GM12878 (cell line): ENCODE measurements at regions not wholly inside any gene's neighbourhood (a gene's known extent, or its start where the extent isn't known, plus 50 kb on each side); places are given as distances from the start of the nearest gene placed in this dataset.

Source experiments
- CBX5 ChIP-seq: sonication (generic); IDR thresholded peaks from 2 replicates; pipeline ENCODE4 v1.6.1; 2016; ENCODE audit warnings: low read depth, moderate library complexity, mild to moderate bottlenecking, inconsistent platforms
- CEBPB ChIP-seq, 2 experiments: fragments of 150-350 bp in 1 of 2; IDR thresholded peaks; 2 replicates each; pipeline ENCODE4 v1.6.1; 2012 to 2014; ENCODE audit warnings: low read depth in 2 of 2, low read length in 2 of 2, borderline replicate concordance in 1 of 2, inconsistent platforms in 1 of 2
- CREB1 ChIP-seq: IDR thresholded peaks from 2 replicates; pipeline ENCODE4 v1.6.1; 2012; ENCODE audit warnings: low read depth, mild to moderate bottlenecking, inconsistent platforms
- IKZF1 ChIP-seq: fragments of 450-650 bp; conservative IDR thresholded peaks from 2 replicates; pipeline ENCODE4 v1.6.1; 2017; ENCODE audit warnings: antibody characterized with exemption, mild to moderate bottlenecking
- IKZF2 ChIP-seq, 2 experiments: fragments of 450-650 bp; IDR thresholded peaks; 2 replicates each; pipeline ENCODE4 v1.6.1; 2017; ENCODE audit warnings: mild to moderate bottlenecking in 2 of 2, moderate library complexity in 2 of 2
- MEF2A ChIP-seq: IDR thresholded peaks from 2 replicates; pipeline ENCODE4 v1.6.1; 2011; ENCODE audit warnings: low read depth, mild to moderate bottlenecking, low read length, moderate library complexity; ENCODE audit not compliant: insufficient read depth
- NFIC ChIP-seq: IDR thresholded peaks from 2 replicates; pipeline ENCODE4 v1.6.1; 2012; ENCODE audit warnings: low read depth, mild to moderate bottlenecking, inconsistent platforms, low read length, moderate library complexity
- NKRF ChIP-seq: fragments of 450-650 bp; conservative IDR thresholded peaks from 2 replicates; pipeline ENCODE4 v1.6.1; 2017; ENCODE audit warnings: mild to moderate bottlenecking, moderate library complexity
- NR2C2 ChIP-seq: IDR thresholded peaks from 2 replicates; pipeline ENCODE4 v1.6.1; 2011; ENCODE audit warnings: borderline replicate concordance, low read depth; ENCODE audit not compliant: control insufficient read depth, insufficient read length
- RAD21 ChIP-seq: IDR thresholded peaks from 2 replicates; pipeline ENCODE4 v1.6.1; 2011; ENCODE audit warnings: mild to moderate bottlenecking, low read depth, low read length, moderate library complexity; ENCODE audit not compliant: insufficient read depth
- RB1 ChIP-seq: fragments of 450-650 bp; formaldehyde crosslinking; IDR thresholded peaks from 2 replicates; pipeline ENCODE4 v1.6.1; 2017; ENCODE audit warnings: mild to moderate bottlenecking, borderline replicate concordance
- TCF3 ChIP-seq: IDR thresholded peaks from 2 replicates; pipeline ENCODE4 v1.6.1; 2012; ENCODE audit warnings: low read depth, mild to moderate bottlenecking, low read length, borderline replicate concordance; ENCODE audit not compliant: insufficient read depth
- USF1 ChIP-seq: IDR thresholded peaks from 2 replicates; pipeline ENCODE4 v1.6.1; 2011; ENCODE audit warnings: borderline replicate concordance, low read depth, mild to moderate bottlenecking, moderate library complexity, mixed read lengths, low read length; ENCODE audit not compliant: insufficient read depth; ENCODE audit errors: extremely low read length
- ZNF207 ChIP-seq: fragments of 450-650 bp; IDR thresholded peaks from 2 replicates; pipeline ENCODE4 v1.6.1; 2014; ENCODE audit warnings: antibody characterized with exemption, mild to moderate bottlenecking, borderline replicate concordance
- ZNF274 ChIP-seq: IDR thresholded peaks from one replicate; pipeline ENCODE4 v1.8.0; 2011; ENCODE audit not compliant: insufficient read length, insufficient read depth
- ZNF622 ChIP-seq: fragments of 450-650 bp; IDR thresholded peaks from 2 replicates; pipeline ENCODE4 v1.6.1; 2017; ENCODE audit warnings: mild to moderate bottlenecking, inconsistent platforms
- TF ChIP-seq, protein P1 (sequence below): fragments of 150-350 bp; IDR thresholded peaks from 2 replicates; pipeline ENCODE4 v1.6.1; 2014; ENCODE audit warnings: mild to moderate bottlenecking, low read depth, low read length

DNA sequence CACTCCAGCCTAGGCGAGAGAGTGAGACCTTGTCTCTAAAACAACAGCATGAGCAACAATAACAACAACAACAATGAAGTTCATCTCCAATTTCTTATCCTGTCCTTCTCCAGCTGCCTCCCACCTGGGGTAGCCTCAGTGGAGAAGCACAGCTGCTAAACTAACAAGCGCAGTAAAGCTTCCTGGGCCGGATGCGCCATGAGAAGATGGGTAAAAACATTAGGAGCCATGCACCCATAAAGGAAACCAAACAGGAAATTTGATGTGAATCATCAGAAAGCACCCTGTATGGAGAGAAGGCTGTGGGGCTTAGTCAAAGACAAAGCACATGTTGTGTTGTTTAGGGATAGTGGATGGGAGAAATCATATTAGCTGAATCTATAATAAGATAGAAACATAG lies 61.1 kb upstream of the CCN6 start (continued):
- TF ChIP-seq TCF3, result peak; percentile 59; the same call in 1 of the 2 replicates
- TF ChIP-seq USF1, result no peak
- no peak for TF ChIP-seq NR2C2
- TF ChIP-seq IKZF2 (IDR thresholded peaks at IDR 0.05), result peak; percentile 57 to 70; a peak in 3 of 4 replicates
- no peak for TF ChIP-seq CEBPB (IDR thresholded peaks at IDR 0.05; ENCODE audit: borderline replicate concordance in 1 of 2, low read depth in 2 of 2, low read length in 2 of 2)
- TF ChIP-seq RAD21, result no peak
- TF ChIP-seq RB1, result no peak
- TF ChIP-seq, protein P1, sequence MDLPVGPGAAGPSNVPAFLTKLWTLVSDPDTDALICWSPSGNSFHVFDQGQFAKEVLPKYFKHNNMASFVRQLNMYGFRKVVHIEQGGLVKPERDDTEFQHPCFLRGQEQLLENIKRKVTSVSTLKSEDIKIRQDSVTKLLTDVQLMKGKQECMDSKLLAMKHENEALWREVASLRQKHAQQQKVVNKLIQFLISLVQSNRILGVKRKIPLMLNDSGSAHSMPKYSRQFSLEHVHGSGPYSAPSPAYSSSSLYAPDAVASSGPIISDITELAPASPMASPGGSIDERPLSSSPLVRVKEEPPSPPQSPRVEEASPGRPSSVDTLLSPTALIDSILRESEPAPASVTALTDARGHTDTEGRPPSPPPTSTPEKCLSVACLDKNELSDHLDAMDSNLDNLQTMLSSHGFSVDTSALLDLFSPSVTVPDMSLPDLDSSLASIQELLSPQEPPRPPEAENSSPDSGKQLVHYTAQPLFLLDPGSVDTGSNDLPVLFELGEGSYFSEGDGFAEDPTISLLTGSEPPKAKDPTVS, result no peak
- no peak for TF ChIP-seq CBX5
- no peak for TF ChIP-seq ZNF274
- TF ChIP-seq IKZF1, result 0 out of 2 replicates have a peak, but pooled peaks have one; percentile 47
- peak; percentile 89 for TF ChIP-seq NFIC
- TF ChIP-seq CREB1, result no peak
- no peak for TF ChIP-seq NKRF
- no peak for TF ChIP-seq ZNF207
- TF ChIP-seq ZNF622, result no peak
- TF ChIP-seq MEF2A, result 0 out of 2 replicates have a peak, but pooled peaks have one; percentile 9
